ENCODE measurements at regions not wholly inside any gene's neighbourhood (a gene's known extent, or its start where the extent isn't known, plus 50 kb on each side); places are given as distances from the start of the nearest gene placed in this dataset.

- TF ChIP-seq CTCF (IDR thresholded peaks at IDR 0.05; ENCODE audit: insufficient read depth, low read length, missing control alignments), result no peak
- POLR2A ChIA-PET, result no interaction called here
- CTCF ChIA-PET, result no interaction called here
- H3K4me3 ChIP-seq (ENCODE audit: low read depth, low read length), result no peak overlapping the region
- no peak for DNase-seq (ENCODE audit: low read depth, low spot score)
These were observed 138.8 kb upstream of the VSTM2B start for GRCh38 chr19:29386970-29387369.

- ChIA-PET POLR2A (no interaction called here), CTCF (no interaction called here)
- H3K4me3 ChIP-seq (ENCODE audit: low read depth, low read length), result no peak overlapping the region
- no peak for TF ChIP-seq CTCF (IDR thresholded peaks at IDR 0.05; ENCODE audit: insufficient read depth, low read length, missing control alignments)
- no peak for DNase-seq (ENCODE audit: low read depth, low spot score)
These were observed 138.2 kb upstream of the VSTM2B start for GRCh38 chr19:29387586-29387985.

- ChIA-PET CTCF (no interaction called here), POLR2A (no interaction called here)
- DNase-seq (ENCODE audit: low read depth, low spot score), result no peak
- H3K4me3 ChIP-seq (ENCODE audit: low read depth, low read length), result no peak overlapping the region
- no peak for TF ChIP-seq CTCF (IDR thresholded peaks at IDR 0.05; ENCODE audit: insufficient read depth, low read length, missing control alignments)
These were observed 136.3 kb upstream of the VSTM2B start for GRCh38 chr19:29389495-29389894.

DNA sequence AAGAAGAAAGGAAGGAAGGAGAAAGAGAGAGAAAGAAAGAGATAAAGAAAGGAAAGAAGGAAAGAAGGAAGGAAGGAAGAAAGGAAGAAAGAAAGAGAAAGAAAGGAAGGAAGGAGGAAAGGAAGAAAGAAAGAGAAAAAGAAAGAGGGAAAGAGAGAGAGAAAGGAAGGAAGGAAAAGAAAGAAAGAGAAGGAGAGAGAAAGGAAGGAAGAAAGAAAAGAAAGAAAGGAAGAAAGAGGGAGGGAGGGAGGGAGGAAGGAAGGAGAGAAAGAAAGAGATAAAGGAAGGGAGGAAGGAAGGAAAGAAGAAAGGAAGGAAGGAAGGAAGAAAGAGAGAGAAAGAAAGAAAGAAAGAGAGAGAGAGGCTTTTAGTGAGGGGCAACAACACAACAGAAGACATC is 135.1 kb upstream of the VSTM2B start:
- H3K4me3 ChIP-seq (ENCODE audit: low read depth, low read length), result no peak overlapping the region
- ChIA-PET POLR2A (no interaction called here), CTCF (no interaction called here)
- DNase-seq (ENCODE audit: low read depth, low spot score), result no peak
- no peak for TF ChIP-seq CTCF (IDR thresholded peaks at IDR 0.05; ENCODE audit: insufficient read depth, low read length, missing control alignments)

DNA sequence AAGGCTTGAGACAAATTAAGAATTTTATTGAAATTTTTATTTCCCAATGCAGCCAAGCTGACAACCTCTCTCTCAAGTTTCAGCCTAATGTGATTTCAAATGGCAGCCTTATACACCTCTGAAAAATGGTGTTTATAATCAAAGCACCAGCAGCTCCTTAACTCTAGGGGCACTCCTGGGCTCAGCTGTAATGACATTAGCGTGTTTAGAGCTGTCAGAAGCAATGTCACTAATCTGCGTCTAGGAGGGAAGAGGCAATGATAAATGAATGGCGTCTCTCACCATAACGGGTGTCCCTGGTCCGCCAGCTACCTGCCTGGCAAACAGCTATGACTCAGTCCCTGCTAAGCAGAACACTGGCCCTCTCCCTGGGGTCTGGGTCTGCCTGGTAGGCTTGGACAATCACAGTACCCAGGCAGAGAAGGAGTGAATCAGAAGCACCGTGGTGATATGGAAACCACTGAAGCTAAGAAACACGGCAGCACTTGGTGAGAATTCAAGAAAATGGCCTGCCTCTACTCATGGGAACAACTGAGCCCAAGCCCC is 131.8 kb upstream of the VSTM2B start:
- H3K4me3 ChIP-seq (ENCODE audit: low read depth, low read length), result no peak overlapping the region
- ChIA-PET CTCF (no interaction called here), POLR2A (no interaction called here)
- no peak for TF ChIP-seq CTCF (IDR thresholded peaks at IDR 0.05; ENCODE audit: insufficient read depth, low read length, missing control alignments)
- DNase-seq (ENCODE audit: low read depth, low spot score), result no peak

DNA sequence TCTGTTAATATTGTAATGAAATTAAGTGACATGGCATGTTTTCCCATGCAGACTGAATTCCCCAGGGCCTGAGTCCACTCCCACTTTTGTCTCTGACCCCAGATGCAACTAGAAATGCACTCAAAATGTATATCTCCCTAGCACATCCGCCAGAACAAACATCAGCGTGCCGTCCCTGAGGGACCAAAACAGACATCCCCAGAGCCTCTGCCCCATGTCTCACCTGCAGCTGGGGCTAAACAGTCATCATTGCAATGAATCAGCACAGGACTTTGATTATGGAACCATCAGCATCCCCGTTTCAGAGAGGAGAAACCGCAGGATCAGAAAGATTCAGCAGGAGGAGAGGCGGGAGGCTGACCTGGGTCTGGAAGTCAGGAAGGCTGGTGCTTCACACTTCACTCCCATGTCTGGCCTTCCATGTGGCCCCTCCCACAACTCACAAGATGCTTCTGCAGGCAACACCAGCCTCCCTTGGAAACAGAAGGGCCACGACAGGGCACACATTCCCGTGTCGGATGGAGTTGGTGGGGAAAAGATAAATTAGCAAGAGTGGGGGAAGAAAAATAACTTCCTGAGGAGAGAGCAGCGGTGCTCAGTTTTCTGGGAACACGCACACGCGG is 130.6 kb upstream of the VSTM2B start:
- POLR2A ChIA-PET, result no interaction called here
- no peak for TF ChIP-seq CTCF (IDR thresholded peaks at IDR 0.05; ENCODE audit: insufficient read depth, low read length, missing control alignments)
- no peak overlapping the region for H3K4me3 ChIP-seq (ENCODE audit: low read depth, low read length)
- DNase-seq (ENCODE audit: low read depth, low spot score), result no peak
- CTCF ChIA-PET, result no interaction called here

Measured in AG04449 (cell line).